Inflammatory macrophage treated with lipopolysaccharide for 1 hour (primary cell): ENCODE measurements at regions not wholly inside any gene's neighbourhood (a gene's known extent, or its start where the extent isn't known, plus 50 kb on each side); places are given as distances from the start of the nearest gene placed in this dataset.

ENCODE experiments used
- DNase-seq, 2 donors: peaks; one replicate each; pipeline ENCODE4 v3.0.0-alpha.2; 2020 to 2022

- DNase-seq = peak; percentile 61 to 74
Observed at GRCh38 chr6:14187406-14187805, 69.8 kb downstream of the CD83 start.

DNA sequence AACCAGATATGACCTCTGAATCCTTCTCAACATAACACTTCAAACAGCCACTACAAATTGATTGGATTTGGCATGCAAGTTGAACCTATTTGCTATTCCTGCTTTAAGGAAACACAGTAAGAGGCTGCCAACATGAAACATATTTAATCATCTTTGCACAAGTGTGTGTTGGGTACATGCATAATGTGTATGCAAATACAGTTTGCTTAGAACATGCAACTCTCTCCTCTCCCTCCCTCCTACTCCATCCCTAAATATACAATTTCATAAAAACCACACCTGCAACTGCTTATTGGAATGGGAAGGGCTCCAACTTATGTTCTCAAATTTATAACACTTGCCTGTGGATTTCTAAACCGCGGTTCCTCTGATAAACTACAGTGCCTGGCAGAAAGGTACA is 71.5 kb downstream of the CD83 start:
- DNase-seq = no peak

DNA sequence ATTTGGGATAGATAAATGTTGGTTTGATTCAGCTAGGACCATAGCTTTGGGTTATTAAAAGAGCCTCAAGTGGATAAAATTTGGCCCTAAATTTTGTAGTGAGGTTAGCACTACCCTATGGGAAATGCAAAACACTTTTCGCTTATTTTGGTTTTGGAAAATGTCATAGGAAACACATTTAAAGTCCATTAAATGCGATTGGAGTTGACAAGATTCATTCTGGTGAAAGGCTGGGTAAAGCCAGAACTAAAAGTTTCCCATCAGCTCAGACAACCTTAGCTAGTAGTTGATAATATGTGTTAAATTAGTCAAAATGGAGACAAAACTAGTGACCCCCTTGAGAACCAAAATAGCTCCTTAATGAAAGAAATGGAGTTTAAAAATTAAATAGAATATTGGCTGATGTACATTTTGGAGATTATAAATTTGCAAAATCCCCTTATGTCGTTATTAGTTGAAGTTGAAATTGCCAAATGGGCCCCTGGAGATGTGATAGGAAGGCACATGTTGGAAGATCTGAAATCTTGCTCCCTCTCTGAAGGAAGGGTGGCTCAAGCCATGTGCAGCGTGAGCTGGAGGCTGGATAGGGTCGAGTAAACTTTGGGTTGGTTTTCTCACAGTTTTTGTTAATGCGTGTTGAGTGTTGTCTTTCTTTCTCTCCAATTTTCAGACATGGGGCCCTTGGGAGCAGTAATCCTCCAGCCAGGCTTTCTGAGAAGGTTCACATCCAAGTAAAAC is 72.8 kb downstream of the CD83 start:
- no peak for DNase-seq

DNA sequence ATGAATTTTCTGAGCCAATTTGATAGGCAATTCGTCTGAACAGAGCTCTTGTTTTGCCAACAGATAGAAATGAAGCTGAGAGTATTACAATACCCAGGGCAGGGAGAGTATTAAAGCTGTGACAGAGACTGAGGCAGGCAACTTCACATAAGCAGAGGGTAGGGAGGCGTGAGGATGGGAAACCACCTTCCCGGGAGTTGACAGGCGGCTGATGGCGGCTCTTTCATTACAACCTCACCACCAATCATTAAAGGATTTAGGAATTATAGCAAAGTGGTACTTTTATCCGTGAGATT is 73.3 kb downstream of the CD83 start:
- no peak for DNase-seq

- no peak for DNase-seq
Observed at GRCh38 chr6:14191761-14192160, 74.2 kb downstream of the CD83 start.

DNA sequence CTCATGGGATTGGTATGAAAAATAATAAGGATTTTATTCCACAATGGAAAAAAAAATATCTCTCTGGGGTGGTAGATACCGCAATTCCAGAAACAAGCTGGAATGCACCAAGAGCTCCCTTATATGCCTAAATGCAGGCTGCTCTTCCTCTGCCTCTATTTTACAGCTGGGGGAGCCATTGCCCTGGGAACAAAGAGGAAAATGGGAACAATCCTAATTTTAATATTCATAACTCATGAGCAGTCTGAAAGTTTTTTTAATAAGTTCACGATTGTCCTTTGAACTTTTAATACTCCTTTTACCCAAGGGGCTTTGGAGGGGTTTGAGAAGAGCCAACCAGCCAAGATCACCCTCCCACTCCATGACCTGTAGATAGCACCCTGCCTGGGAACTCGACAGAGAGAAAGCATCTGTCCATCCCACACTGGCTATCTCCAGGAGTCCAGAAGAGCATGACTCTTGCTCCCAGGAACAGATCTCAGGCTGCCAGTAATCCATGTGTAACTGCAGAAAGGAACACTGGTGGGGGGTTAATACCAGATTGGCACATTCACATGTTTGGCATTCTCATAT is 74.7 kb downstream of the CD83 start:
- DNase-seq = no peak

- no peak for DNase-seq
Observed at GRCh38 chr6:14193524-14193923, 76.0 kb downstream of the CD83 start.

- no peak for DNase-seq
Observed at GRCh38 chr6:14194483-14194882, 76.9 kb downstream of the CD83 start.

DNA sequence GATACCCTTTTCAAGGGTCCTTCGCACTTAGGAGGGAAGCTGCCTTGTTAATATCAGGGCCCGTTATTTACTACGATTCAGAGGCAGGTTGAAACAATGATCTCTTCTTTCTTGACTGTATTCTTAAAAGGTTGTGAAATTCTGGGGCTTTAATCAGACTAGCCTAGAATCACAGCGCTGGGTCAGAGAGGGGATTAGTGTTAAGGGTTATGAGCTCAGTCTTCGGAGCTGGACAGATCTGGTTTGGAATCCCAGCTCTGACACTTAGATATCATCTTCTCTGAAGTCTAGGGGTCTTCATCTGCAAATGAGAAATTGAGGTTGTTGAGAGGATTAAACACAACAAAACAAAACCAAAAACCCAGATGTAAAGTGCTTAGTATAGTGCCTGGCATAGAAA is 77.4 kb downstream of the CD83 start:
- DNase-seq = no peak

DNA sequence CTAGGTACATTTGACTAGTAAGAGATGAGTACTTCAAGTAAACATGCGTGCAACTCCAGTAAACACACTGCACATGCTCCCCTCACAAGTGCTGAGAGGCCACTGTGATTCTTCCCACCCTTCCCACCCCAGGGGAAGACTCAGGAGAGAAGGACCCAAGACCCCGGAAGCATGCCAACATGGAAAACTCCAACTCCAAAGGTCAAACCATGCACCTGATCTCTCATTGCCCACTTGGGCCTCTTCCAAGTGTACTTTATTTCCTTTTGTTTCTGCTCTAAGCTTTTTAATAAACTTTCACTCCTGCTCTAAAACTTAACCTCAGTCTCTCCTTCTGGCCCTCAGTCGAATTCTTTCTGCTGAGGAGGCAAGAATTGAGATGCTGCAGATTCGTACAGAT is 78.5 kb downstream of the CD83 start:
- DNase-seq = no peak

GRCh38 chr6:14197118-14197517 is 79.5 kb downstream of the CD83 start:
- peak; percentile 28 to 34 for DNase-seq

DNA sequence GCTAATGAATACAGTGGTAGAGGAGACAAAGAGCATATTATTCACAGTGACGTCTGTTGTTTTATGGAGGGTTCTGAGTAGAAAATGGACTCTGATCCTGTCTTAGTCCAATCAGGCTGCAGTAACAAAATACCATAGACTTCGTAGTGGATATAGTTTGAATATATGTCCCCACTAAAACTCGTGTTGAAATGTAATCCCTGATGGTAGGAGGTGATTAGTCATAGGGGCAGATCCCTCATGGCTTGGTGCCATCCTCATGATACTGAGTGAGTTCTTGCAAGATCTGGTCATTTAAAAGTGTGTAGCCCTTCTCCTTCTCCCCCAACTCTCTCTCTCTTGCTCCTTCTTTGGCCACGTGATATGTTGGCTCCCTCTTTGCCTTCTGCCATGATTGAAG is 82.5 kb downstream of the CD83 start:
- peak; percentile 39 to 59 for DNase-seq

DNA sequence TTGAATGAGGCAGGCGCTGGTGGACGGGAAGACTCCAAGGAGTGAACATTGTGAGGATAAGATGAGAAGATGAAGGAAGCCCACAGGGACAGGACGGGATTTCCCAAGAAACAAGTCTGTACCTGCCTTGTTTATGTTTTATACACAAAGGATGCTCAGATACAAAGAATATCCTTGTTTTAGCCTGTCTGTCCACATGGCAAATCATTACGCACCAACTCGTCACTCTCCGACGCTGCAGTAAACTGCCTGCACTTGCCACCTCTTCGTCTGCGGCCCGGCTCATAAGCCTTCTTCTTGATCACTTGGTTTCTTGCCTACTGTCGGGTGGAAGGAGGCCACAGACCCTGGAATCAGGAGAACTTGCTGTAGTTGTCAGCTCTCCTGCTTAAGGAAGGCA is 85.4 kb downstream of the CD83 start:
- DNase-seq = no peak

- DNase-seq = no peak
Observed at GRCh38 chr6:14206391-14206790, 88.8 kb downstream of the CD83 start.

- DNase-seq = no peak
Observed at GRCh38 chr6:14207448-14207847, 89.9 kb downstream of the CD83 start.

DNA sequence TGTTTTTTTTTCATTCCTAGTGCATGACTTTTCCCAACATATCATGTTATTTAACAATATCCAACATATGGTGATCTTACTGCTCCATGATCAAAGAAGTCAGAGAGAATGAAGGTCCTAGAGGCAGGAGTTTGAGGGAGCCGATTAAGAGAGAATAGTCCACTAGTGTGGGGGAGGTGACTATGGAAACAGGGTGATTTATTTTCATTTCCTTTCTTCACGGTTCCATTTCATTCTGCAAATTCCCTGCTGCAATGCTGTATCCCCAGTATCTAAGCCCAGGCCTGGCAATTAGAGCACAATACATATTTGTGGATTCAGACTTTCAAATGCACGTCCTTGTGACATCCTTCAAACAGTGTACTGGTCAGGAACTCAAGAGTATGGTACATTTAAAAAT is 91.4 kb downstream of the CD83 start:
- DNase-seq = no peak

- DNase-seq = no peak
Observed at GRCh38 chr6:14210077-14210476, 92.5 kb downstream of the CD83 start.

GRCh38 chr6:14210663-14211561 is 93.3 kb downstream of the CD83 start:
- DNase-seq = peak; percentile 90 to 94

DNA sequence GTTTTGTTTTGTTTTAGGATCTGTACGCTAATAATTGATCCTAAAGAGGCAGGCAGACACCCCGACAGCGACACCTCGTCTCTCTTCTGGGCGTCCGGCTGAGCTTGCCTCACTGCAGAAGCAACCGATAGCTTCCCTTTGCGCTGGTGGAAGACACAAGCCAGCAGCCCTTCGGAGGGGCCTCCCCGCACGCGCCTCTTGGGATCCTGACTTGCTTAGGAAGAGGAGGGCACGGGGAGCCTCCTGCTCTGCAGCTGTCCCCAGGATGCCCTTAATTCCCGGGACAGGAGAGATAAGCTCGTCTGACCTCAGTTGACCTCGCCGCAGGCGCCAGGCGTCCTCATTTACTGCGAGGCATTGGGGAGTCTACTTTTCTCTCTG is 94.0 kb downstream of the CD83 start:
- DNase-seq = peak; percentile 41 to 46

DNA sequence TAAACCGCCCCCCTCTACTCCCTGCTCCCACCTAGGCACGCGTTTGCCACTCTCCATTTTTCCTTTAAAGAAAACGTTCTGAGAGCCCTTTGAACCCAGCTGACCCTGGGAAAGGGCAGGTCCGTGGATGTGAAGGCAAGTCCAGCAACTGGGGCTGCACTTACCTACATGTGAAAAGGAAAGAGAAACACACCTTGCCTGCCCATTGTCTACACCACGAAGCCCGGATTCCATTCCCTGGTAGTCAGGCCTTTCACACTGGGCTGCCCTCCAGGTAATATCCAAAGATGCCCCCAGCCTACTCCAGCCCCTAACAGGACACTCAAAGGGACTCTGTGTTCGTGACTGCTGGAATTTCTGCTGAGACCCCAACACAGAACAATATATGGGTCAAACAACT is 94.4 kb downstream of the CD83 start:
- no peak for DNase-seq

- no peak for DNase-seq
Observed at GRCh38 chr6:14212632-14213031, 95.1 kb downstream of the CD83 start.

- peak in 1 of 2 donors; percentile 29 for DNase-seq
Observed at GRCh38 chr6:14216946-14217684, 99.5 kb downstream of the CD83 start.

DNA sequence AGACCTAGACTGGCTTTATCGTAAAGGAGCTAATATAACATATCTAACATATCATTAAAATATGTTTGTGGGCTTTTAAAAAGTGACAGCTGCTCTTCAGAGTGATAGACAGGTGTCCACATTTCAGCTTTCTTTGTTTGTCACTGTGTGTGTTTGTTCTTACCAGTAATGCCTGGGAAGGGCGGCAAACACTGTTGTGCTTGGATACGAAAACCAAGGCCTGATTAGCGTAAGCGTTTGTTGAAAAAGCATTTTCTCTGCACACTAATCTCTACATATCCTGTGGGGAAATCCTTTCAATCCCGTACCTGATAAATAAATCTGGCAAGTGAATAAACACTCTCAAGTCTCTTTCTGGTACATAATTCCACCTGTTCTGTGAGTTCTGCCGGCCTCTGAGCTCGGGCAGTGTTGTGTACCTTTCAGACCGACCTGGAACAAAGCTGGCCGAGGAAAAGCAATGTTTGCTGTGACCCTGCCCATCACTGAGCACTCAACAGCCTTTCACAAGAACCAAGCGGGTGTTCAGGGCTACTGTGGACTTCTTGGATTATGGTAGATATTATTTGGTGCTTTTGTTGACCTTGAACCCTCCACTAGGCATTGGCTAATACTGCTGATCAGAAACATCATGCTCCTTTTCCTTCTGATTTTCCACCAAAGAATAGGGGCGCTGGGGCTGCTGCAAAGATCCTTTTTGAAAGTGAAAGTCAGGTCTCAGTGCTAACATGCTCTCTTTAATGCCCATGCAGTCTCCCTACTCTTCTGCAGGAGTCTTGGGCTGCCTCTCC is 100.4 kb downstream of the CD83 start:
- no peak for DNase-seq
